HG03039 (cell line): ENCODE measurements at regions not wholly inside any gene's neighbourhood (a gene's known extent, or its start where the extent isn't known, plus 50 kb on each side); places are given as distances from the start of the nearest gene placed in this dataset.
"Not testable (repeated sequence)": the region's sequence is repeated elsewhere in the genome, so short reads cannot be mapped to it uniquely, and the experiment has no call there.

Experiments used
- ATAC-seq: cut with Tn5 transposase; IDR thresholded peaks from one replicate; pipeline ENCODE4 v1.9.1; 2021; ENCODE audit warnings: mild to moderate bottlenecking, moderate library complexity; ENCODE audit not compliant: unreplicated experiment

DNA sequence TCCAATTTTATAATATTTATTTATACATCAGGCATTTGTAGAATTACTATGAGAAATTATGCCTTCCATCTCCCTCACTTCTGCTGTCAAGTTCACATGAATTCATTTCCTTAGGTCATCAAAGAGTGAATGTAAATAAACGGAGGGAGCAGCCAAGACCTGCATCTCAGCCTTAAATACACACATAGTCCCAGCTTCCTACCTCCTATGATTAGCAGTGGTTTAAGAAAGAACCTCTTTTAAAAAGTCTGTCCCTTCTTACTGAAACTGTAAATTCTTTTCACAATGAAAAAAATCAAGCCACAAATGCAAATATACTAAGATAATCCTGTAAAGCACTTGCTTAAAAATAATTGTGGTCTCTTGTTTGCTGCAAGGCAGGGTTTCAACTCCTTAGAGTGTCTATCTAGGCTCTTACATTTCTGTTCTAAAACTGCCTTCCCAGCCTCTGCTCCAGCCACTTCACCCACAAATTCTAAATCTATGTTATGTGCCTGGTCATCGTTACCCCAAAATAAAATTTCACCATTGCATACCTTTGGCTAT lies 532.7 kb upstream of the FSHR start:
- no peak for ATAC-seq

GRCh38 chr2:49686291-49686690 lies 532.0 kb upstream of the FSHR start:
- ATAC-seq: no peak

GRCh38 chr2:49677227-49677626 lies 522.9 kb upstream of the FSHR start:
- no peak for ATAC-seq

DNA sequence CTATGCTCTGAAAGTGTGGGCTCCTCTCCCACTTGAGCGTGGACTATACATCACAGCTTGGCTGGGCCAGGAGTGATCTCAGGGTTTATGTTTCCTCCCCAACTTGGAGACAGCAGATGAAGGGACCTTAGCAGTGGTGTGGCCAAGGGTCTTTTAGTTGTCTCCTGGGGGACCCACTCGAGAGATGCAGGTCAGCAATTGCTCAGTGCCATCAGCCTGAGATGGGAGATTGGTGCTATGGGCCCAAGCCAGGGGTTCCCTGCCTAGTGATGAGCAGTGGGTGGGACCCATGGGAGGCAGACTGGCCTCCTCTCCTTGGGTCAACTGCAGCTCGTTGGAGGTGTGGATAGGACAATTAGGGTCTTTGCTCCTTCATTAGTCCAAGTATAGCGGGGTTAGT lies 510.5 kb upstream of the FSHR start:
- no peak for ATAC-seq

DNA sequence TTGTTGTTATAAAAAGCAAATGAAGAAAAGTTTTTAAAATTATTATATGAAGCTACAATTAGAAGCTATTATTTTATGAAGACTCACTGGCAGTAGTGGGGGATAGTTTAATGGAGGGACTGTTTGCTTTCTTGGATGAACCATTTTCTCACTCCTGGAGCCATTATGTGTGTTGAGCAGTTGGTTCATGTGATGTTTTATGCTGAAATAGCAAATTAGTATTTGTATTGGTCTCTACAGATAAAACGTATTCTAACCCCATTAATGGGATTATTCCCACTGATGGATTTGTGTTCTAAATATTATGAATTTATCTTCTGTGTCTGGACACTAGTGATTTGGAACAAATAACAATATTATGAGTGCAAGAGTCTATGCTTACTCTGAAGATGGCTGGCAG lies 507.5 kb upstream of the FSHR start:
- no peak for ATAC-seq

- ATAC-seq: no peak
These were observed 502.5 kb upstream of the FSHR start for GRCh38 chr2:49656853-49657252.

DNA sequence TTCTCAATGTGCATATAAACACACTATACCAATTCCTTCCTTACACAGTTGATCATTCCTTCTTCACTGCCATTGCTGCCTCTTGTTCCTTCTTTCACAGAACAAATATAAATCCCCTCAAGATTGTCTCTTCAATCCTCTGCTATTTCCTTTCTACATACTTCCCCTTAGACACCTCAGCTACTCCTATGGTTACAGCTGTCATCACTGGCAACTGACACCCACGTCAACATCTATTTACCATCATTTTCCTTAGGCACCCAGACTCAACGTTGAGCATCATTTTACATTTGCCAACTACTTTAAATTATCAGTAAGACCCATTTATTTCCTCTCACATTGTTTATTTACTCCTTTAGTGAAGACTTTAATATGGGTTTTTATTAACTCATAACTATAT lies 488.8 kb upstream of the FSHR start:
- ATAC-seq: no peak

GRCh38 chr2:49640630-49641029 lies 486.3 kb upstream of the FSHR start:
- ATAC-seq: no peak

DNA sequence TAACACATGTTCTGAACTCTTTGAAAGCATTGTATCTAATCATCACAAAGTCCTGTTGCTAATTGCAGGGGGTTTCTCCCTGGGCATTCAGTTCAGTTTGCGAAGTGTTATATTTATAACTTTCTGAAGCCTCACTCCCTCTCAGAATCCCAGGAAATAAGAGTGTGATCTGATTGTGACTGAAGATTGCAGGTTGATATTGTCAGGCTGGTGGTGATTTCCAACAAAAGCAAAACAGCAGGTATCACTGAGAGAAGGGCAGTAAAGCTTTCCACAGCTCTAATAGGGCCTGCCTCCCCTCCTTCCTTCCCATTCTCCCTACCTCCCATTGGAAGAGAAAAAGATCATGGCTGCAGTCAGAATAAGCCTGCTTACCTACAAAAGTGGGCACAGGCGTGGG lies 466.7 kb upstream of the FSHR start:
- no peak for ATAC-seq

DNA sequence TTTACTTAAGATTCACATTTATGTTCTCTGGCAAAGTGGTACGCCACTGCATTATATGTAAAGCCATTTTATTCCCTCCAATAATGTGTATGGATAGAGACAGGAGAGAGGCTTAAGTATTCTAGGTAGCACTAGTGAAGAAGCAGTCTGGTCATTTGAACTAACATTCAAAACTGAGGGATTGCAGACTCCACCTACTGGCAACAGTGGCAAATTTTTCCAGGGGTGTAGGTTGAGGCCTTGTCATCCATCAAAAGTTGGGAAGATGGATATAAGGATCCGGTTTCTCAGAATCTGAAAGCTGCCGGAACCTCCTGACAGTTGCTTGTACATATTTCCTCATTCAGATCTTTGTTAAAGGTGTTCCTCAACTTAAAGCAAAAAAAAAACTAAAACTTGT lies 465.5 kb upstream of the FSHR start:
- no peak for ATAC-seq

- no peak for ATAC-seq
These were observed 464.2 kb upstream of the FSHR start for GRCh38 chr2:49618491-49618890.

DNA sequence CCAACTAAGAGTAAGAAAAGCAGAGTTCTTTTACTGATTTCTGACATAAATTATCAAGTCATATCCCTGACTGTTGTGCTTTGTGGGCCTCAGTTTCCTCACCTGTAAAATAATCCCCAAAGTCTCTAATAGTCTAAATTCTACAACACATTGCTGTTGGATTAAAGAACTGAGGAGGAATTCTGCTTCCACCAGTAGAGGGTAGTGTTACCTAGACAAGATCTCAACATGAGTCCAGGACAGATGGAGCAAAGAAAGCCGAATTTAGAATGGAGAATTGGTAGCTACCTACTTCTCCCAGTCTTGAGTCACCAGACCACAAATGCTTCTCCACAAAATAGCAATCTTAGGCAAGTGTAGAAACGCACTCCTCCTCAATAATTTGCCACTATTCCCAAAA lies 462.5 kb upstream of the FSHR start:
- no peak for ATAC-seq

GRCh38 chr2:49611796-49612195 lies 457.5 kb upstream of the FSHR start:
- ATAC-seq: not testable (repeated sequence)

GRCh38 chr2:49600524-49600923 lies 446.2 kb upstream of the FSHR start:
- ATAC-seq: no peak

GRCh38 chr2:49598231-49598630 lies 443.9 kb upstream of the FSHR start:
- no peak for ATAC-seq

- no peak for ATAC-seq
These were observed 431.6 kb upstream of the FSHR start for GRCh38 chr2:49585921-49586320.

DNA sequence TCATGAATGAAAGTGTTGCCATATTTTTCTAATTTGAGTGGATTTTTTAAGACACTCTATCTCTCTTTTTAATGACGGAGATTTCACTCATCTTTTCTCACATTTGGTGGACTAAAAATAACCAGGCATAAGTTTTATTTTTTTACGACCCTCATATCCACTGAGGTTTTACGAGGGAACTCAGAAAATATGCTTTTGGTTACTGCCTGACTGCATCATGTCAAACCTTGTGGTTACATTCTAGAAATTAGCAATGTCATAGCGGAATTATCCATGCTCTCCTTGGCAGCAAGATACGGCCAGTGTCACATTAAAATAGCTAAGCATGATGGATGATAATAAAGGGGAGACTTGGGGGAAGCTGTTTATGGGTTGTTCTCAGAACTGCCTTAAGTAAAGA lies 428.6 kb upstream of the FSHR start:
- no peak for ATAC-seq

DNA sequence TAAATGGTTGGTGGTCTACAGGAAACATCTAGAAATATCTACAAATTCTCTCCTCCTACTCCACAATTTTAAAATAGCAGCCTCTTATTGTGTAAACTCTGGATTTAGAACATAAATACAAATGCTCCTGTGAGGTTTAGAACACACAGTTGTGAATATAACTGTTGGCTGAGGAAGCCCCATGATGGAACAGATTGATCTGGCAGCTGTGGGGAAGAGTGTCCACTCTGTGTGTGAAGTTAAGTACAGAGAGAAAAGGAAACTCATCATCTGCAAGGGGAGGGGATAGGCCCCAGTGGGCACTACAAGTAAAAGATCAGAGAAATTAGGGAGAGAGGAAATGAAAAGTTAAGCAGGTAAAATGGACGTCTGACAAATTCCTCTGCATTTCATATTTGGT lies 422.7 kb upstream of the FSHR start:
- ATAC-seq: no peak

- no peak for ATAC-seq
These were observed 414.9 kb upstream of the FSHR start for GRCh38 chr2:49569176-49569575.

DNA sequence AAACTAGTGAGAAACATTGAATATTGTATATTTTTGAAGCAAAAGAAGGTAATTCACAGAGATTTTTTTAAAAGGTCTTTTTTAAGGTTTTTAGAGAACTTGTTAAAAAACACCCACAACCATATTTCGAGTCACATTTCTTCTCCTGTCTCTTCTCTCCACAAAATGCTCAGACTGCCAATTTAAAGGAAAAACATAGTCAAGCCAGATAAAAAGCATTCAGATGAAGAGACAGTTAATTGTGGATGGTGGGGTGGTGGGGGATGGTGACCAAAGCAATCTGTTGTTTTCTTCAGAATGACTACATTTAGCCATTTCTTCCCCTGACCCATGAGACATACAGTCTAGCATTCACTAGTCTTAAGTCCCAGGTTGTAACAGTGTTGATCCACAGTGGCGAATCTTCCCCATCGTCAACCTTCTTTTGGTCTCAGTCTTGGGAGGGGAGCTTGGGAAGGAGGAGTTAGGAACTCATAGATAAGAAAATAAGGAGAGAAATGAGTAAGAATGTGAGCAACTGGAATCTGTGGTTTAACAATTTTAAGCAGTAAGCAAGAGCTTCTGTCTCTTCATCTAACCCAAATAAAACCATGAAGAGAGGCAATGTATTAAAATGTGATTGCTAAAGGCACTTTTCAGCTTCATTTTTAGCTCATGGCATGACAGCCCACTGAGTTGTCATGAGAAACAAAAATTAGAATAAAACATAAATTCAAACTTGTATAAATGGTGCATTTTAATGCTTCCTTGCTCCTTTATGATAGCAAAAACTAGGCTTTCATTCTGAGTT lies 413.7 kb upstream of the FSHR start:
- no peak for ATAC-seq

DNA sequence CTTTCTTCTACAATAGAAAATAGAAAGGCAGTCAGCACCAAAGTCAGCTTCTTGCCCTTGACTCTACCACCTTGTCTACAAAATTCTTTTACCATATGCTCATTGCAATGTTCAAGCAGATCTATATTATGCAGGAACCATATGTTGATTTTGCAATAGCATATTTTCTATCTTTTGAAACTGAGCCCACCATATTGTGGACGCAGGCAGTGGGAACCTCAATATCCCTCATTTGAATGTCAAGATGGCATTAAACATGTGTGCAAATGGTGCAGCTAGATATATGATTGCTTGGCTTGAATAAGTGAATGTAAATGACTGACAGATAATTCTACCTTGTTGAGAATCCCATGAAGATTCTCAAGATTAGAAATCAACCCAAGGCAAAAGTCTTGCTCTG lies 412.7 kb upstream of the FSHR start:
- no peak for ATAC-seq

DNA sequence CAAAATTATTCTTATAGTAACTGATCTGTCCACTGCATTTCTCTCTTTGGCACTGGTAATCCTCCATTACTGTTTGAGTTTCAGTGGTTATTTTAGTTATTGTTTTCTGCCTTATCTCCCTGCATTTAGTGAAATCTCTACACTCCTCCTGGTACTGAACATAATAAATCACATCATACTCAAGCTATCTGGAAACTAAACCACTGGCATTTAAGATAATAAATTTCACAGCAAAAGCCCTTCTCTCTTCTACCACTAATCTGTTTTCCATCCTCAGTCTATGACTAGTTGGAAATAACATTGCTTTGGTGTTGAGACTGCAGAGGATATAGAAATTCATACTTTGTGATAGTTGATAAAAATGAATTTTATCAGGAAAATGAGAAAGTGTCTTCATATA lies 399.3 kb upstream of the FSHR start:
- no peak for ATAC-seq

- ATAC-seq: no peak
These were observed 378.4 kb upstream of the FSHR start for GRCh38 chr2:49532702-49533101.
